Fibroblast of lung (primary cell): ENCODE measurements at regions not wholly inside any gene's neighbourhood (a gene's known extent, or its start where the extent isn't known, plus 50 kb on each side); places are given as distances from the start of the nearest gene placed in this dataset.

ENCODE experiments used
- DNase-seq, 2 donors: peaks; one replicate each; pipeline versions ENCODE4 v3.0.0 to v3.0.0-alpha.2; 2010; ENCODE audit warnings: low read depth in 2 of 2
- H2AFZ ChIP-seq: 2 replicates; pipeline ENCODE4 v1.5.1; 2012; ENCODE audit warnings: low read length, control low read depth, inconsistent platforms
- H3K27ac ChIP-seq: 2 replicates; pipeline ENCODE4 v1.5.1; 2011; ENCODE audit warnings: low read length, control low read depth; ENCODE audit not compliant: insufficient read depth
- H3K27me3 ChIP-seq: 2 replicates; pipeline ENCODE4 v1.5.1; 2011; ENCODE audit warnings: mild to moderate bottlenecking, low read length; ENCODE audit not compliant: control insufficient read depth, insufficient read depth
- H3K36me3 ChIP-seq: 2 replicates; pipeline ENCODE4 v1.5.1; 2011; ENCODE audit warnings: low read length; ENCODE audit not compliant: control insufficient read depth, insufficient read depth
- H3K4me1 ChIP-seq: 2 replicates; pipeline ENCODE4 v1.5.1; 2011; ENCODE audit warnings: low read length; ENCODE audit not compliant: control insufficient read depth, insufficient read depth; ENCODE audit errors: extremely low read depth
- H3K4me2 ChIP-seq: 2 replicates; pipeline ENCODE4 v1.5.1; 2011; ENCODE audit warnings: low read length, control low read depth; ENCODE audit not compliant: insufficient read depth; ENCODE audit errors: extremely low read depth
- H3K4me3 ChIP-seq, 4 experiments: fragments of 200-600 bp in 1 of 4; sonication (generic) in 1 of 4; replicated peaks in 1 of 4; 2 replicates each; pipeline ENCODE4 v1.5.1; 2011 to 2016; ENCODE audit warnings: low read length in 4 of 4, low read depth in 3 of 4, mild to moderate bottlenecking in 3 of 4, control low read depth in 2 of 4, inconsistent platforms in 1 of 4, mixed read lengths in 1 of 4; ENCODE audit not compliant: insufficient read depth in 1 of 4; ENCODE audit errors: control extremely low read depth in 1 of 4
- H3K79me2 ChIP-seq: 2 replicates; pipeline ENCODE4 v1.5.1; 2012; ENCODE audit warnings: mild to moderate bottlenecking, low read length, inconsistent platforms; ENCODE audit not compliant: control insufficient read depth, insufficient read depth
- H3K9ac ChIP-seq: 2 replicates; pipeline ENCODE4 v1.5.1; 2011; ENCODE audit warnings: mild to moderate bottlenecking, low read length, control low read depth; ENCODE audit not compliant: insufficient read depth
- H3K9me3 ChIP-seq: 2 replicates; pipeline ENCODE4 v1.5.1; 2012; ENCODE audit warnings: low read depth, low read length; ENCODE audit not compliant: control insufficient read depth, insufficient read depth
- H4K20me1 ChIP-seq: 2 replicates; pipeline ENCODE4 v1.5.1; 2011; ENCODE audit warnings: low read length; ENCODE audit not compliant: control insufficient read depth, insufficient read depth; ENCODE audit errors: extremely low read depth
- CTCF ChIP-seq, 2 donors: IDR thresholded peaks in 1 of 2; conservative IDR thresholded peaks in 1 of 2; 1 replicate in 1 of 2; 2 replicates in 1 of 2; pipeline ENCODE4 v1.5.1; 2011 to 2012; ENCODE audit warnings: low read length in 2 of 2, control low read depth in 1 of 2, inconsistent platforms in 1 of 2, low read depth in 1 of 2, mild to moderate bottlenecking in 1 of 2
- EZH2 ChIP-seq: IDR thresholded peaks from 2 replicates; pipeline ENCODE4 v1.5.1; 2012; ENCODE audit warnings: low read length, control low read depth, mild to moderate bottlenecking; ENCODE audit errors: missing control alignments

GRCh38 chr21:18715606-18716005 lies 312.0 kb upstream of the TMPRSS15 start:
- TF ChIP-seq EZH2 (no peak), CTCF (conservative IDR thresholded peaks at IDR 0.05 in 1 of 2, IDR thresholded peaks at IDR 0.05 in 1 of 2; ENCODE audit: low read depth in 1 of 2, low read length in 2 of 2) (no peak)
- Histone ChIP-seq H3K4me2 (no peak overlapping the region), H3K9ac (no peak overlapping the region), H3K36me3 (no peaks in the 10 kb centered on the region), H3K4me3 (no peak overlapping the region), H2AFZ (no peak overlapping the region), H3K9me3 (no peaks in the 10 kb centered on the region), H3K4me1 (no peaks in the 10 kb centered on the region), H4K20me1 (no peaks in the 10 kb centered on the region), H3K79me2 (no peaks in the 10 kb centered on the region), H3K27ac (no peak overlapping the region), H3K27me3 (no peaks in the 10 kb centered on the region)
- no peak for DNase-seq

- H3K9me3 ChIP-seq, result no peaks in the 10 kb centered on the region
- TF ChIP-seq EZH2, result no peak
- TF ChIP-seq CTCF (conservative IDR thresholded peaks at IDR 0.05 in 1 of 2, IDR thresholded peaks at IDR 0.05 in 1 of 2; ENCODE audit: low read depth in 1 of 2, low read length in 2 of 2), result no peak
- H3K4me3 ChIP-seq, result no peak overlapping the region
- no peak for DNase-seq
- H3K4me2 ChIP-seq, result no peak overlapping the region
- no peaks in the 10 kb centered on the region for H3K79me2 ChIP-seq
- H2AFZ ChIP-seq, result no peak overlapping the region
- H3K27ac ChIP-seq, result no peak overlapping the region
- H3K9ac ChIP-seq, result no peak overlapping the region
- H3K36me3 ChIP-seq, result no peaks in the 10 kb centered on the region
- H4K20me1 ChIP-seq, result no peaks in the 10 kb centered on the region
- no peaks in the 10 kb centered on the region for H3K27me3 ChIP-seq
- no peaks in the 10 kb centered on the region for H3K4me1 ChIP-seq
These were observed 313.1 kb upstream of the TMPRSS15 start for GRCh38 chr21:18716578-18717138.

- H3K4me2 ChIP-seq, result no peak overlapping the region
- no peak for DNase-seq
- H4K20me1 ChIP-seq, result no peaks in the 10 kb centered on the region
- H3K79me2 ChIP-seq, result no peaks in the 10 kb centered on the region
- no peaks in the 10 kb centered on the region for H3K4me1 ChIP-seq
- no peak overlapping the region for H3K27ac ChIP-seq
- TF ChIP-seq CTCF (conservative IDR thresholded peaks at IDR 0.05 in 1 of 2, IDR thresholded peaks at IDR 0.05 in 1 of 2; ENCODE audit: low read depth in 1 of 2, low read length in 2 of 2) (no peak), EZH2 (no peak)
- H2AFZ ChIP-seq, result no peak overlapping the region
- H3K9me3 ChIP-seq, result no peaks in the 10 kb centered on the region
- no peaks in the 10 kb centered on the region for H3K27me3 ChIP-seq
- H3K9ac ChIP-seq, result no peak overlapping the region
- no peaks in the 10 kb centered on the region for H3K36me3 ChIP-seq
- no peak overlapping the region for H3K4me3 ChIP-seq
These were observed 318.6 kb upstream of the TMPRSS15 start for GRCh38 chr21:18722193-18722592.
